SJSA1 (cell line): ENCODE measurements at regions not wholly inside any gene's neighbourhood (a gene's known extent, or its start where the extent isn't known, plus 50 kb on each side); places are given as distances from the start of the nearest gene placed in this dataset.

Experiments used
- DNase-seq, 2 experiments: peaks; one replicate each; pipeline ENCODE4 v3.0.0-alpha.2; 2015 to 2020; ENCODE audit warnings: low spot score in 2 of 2, low read depth in 1 of 2
- H3K27ac ChIP-seq: fragments of 250-450 bp; sonication (Bioruptor Pico); 2 replicates; pipeline ENCODE4 v1.5.1; 2020; ENCODE audit warnings: mild to moderate bottlenecking, moderate library complexity
- H3K27me3 ChIP-seq: fragments of 250-450 bp; sonication (Bioruptor Pico); replicated peaks from 2 replicates; pipeline ENCODE4 v1.5.1; 2020; ENCODE audit warnings: mild to moderate bottlenecking, moderate library complexity
- H3K36me3 ChIP-seq: fragments of 250-450 bp; sonication (Bioruptor Pico); 2 replicates; pipeline ENCODE4 v1.5.1; 2020; ENCODE audit warnings: mild to moderate bottlenecking
- H3K4me1 ChIP-seq: fragments of 250-450 bp; sonication (Bioruptor Pico); replicated peaks from 2 replicates; pipeline ENCODE4 v1.6.1; 2021; ENCODE audit warnings: mild to moderate bottlenecking
- H3K4me3 ChIP-seq: fragments of 250-450 bp; sonication (Bioruptor Pico); 2 replicates; pipeline ENCODE4 v1.5.1; 2020; ENCODE audit warnings: mild to moderate bottlenecking
- H3K9me3 ChIP-seq: fragments of 250-450 bp; sonication (Bioruptor Pico); replicated peaks from 2 replicates; pipeline ENCODE4 v1.5.1; 2020; ENCODE audit warnings: mild to moderate bottlenecking

GRCh38 chr15:98394546-98394945, 253.8 kb upstream of the IGF1R start:
- H3K27ac ChIP-seq, result no peak overlapping the region
- H3K9me3 ChIP-seq, result no peaks in the 10 kb centered on the region
- H3K36me3 ChIP-seq, result no peaks in the 10 kb centered on the region
- DNase-seq, result no peak
- H3K27me3 ChIP-seq, result peaks cover 4% of the 10 kb centered on the region
- H3K4me3 ChIP-seq, result no peak overlapping the region
- H3K4me1 ChIP-seq, result no peaks in the 10 kb centered on the region

- Histone ChIP-seq H3K9me3 (no peaks in the 10 kb centered on the region), H3K4me3 (no peak overlapping the region), H3K36me3 (no peaks in the 10 kb centered on the region), H3K27ac (no peak overlapping the region), H3K4me1 (no peaks in the 10 kb centered on the region), H3K27me3 (peaks cover 4% of the 10 kb centered on the region)
- DNase-seq, result no peak
Measured at GRCh38 chr15:98395974-98396610, 252.2 kb upstream of the IGF1R start.

DNA sequence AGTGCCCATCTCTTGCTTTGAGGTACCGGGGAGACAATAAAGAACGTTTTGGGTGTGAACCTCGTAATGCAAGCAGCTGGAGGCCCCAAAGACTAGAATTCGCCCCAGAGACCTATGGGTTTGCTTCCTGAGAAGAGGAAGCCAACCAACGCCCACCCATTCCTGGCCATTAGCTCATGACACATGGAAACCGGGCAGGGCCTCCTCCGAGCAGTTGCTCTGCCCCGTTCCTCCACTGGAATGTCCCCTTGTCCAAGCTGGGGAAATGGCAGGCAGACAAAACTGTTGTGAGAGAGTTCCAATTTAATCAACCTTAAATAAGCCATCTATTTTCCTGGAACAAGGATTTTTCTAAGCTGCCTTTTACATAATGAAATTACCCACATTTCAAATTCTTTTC, 250.9 kb upstream of the IGF1R start:
- Histone ChIP-seq H3K4me3 (no peak overlapping the region), H3K36me3 (no peaks in the 10 kb centered on the region), H3K4me1 (no peaks in the 10 kb centered on the region), H3K27ac (no peak overlapping the region), H3K9me3 (no peaks in the 10 kb centered on the region), H3K27me3 (peaks cover 4% of the 10 kb centered on the region)
- DNase-seq, result no peak

DNA sequence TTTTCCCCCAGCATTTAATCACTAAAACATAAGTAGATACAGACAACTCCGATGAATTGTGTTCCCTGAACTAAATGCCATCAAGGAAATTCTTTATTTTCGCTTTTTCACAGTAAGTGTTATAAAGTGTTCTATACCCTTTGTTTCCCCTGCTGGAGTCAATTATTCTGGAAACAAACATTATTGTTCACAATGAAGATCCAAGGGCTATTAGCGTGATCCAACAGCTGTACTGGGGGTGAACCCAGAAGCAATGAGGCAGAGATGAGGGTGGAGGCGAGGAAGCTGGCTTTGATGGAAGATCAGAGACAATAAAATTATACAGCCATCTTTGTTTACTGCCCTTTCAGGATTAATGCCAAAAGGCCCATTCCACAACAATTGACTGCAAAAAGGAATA, 250.3 kb upstream of the IGF1R start:
- H3K9me3 ChIP-seq, result no peaks in the 10 kb centered on the region
- no peak for DNase-seq
- no peak overlapping the region for H3K27ac ChIP-seq
- H3K27me3 ChIP-seq, result peaks cover 4% of the 10 kb centered on the region
- no peak overlapping the region for H3K4me3 ChIP-seq
- H3K36me3 ChIP-seq, result no peaks in the 10 kb centered on the region
- no peaks in the 10 kb centered on the region for H3K4me1 ChIP-seq

DNA sequence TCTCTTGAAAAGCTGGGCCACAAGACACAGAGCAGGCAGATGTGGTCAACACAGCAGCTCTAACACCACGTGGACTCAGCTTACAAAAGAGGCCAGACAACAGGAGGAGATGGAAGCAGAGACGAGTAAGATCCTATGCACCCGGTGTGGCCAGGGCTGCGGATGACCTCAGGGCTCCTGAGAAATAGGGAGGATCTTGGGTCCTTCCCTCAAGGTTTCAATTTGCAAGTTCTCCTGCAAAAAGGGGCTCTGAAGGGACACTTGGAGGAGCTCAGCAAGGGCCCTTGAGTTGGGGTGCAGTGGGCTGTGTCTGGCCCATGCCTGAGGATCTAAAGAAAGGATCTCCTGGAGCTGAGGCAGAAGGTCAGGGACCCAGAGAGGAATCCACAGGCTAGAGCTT, 249.5 kb upstream of the IGF1R start:
- H3K36me3 ChIP-seq, result no peaks in the 10 kb centered on the region
- DNase-seq, result no peak
- H3K27me3 ChIP-seq, result peaks cover 4% of the 10 kb centered on the region
- no peak overlapping the region for H3K4me3 ChIP-seq
- H3K9me3 ChIP-seq, result no peaks in the 10 kb centered on the region
- no peaks in the 10 kb centered on the region for H3K4me1 ChIP-seq
- H3K27ac ChIP-seq, result no peak overlapping the region

- H3K4me1 ChIP-seq, result no peaks in the 10 kb centered on the region
- H3K27ac ChIP-seq, result no peak overlapping the region
- H3K27me3 ChIP-seq, result peaks cover 4% of the 10 kb centered on the region; the same call in 1 of the 2 replicates
- H3K9me3 ChIP-seq, result no peaks in the 10 kb centered on the region
- H3K4me3 ChIP-seq, result no peak overlapping the region
- DNase-seq, result no peak
- H3K36me3 ChIP-seq, result no peaks in the 10 kb centered on the region
Measured at GRCh38 chr15:98400120-98400519, 248.2 kb upstream of the IGF1R start.

DNA sequence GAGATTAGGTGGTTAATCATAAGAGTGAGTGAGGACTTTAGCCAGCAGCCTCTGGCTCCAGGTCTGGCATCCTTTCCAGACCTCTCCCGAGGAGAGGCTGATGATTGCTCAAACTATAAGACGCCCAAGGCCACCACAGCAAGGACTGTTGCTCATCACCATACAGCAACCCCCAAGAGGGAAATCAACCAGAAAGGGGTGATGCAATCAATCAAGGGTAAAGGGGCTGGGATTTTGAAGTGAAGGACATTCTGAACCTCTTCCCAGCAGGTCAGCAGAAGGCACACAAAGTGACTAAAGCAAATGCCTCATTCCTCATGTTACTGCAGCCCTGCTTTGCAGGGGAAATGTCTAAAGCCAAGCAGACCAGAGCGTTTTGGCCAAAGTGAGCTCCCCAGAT, 247.3 kb upstream of the IGF1R start:
- H3K4me1 ChIP-seq, result no peaks in the 10 kb centered on the region
- no peaks in the 10 kb centered on the region for H3K9me3 ChIP-seq
- no peak overlapping the region for H3K4me3 ChIP-seq
- no peaks in the 10 kb centered on the region for H3K36me3 ChIP-seq
- H3K27me3 ChIP-seq, result peaks cover 4% of the 10 kb centered on the region; the same call in 1 of the 2 replicates
- no peak for DNase-seq
- H3K27ac ChIP-seq, result no peak overlapping the region

DNA sequence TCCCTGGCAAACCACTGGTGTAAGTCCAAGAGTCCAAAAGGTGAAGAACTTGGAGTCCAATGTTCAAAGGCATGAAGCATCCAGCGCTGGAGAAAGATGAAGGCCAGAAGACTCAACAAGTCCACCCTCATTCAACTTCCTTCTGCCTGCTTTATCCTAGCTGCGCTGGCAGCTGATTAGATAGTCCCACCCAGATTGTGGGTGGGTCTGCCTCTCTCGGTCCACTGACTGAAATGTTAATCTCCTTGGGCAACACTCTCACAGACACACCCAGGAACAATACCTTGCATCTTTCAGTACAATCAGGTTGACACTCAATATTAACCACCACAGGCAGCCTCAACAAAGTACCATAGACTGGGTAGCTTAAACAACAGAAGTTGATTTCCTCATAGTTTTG, 245.9 kb upstream of the IGF1R start:
- no peak overlapping the region for H3K27ac ChIP-seq
- H3K9me3 ChIP-seq, result no peaks in the 10 kb centered on the region
- H3K27me3 ChIP-seq, result no peaks in the 10 kb centered on the region
- DNase-seq, result no peak
- H3K36me3 ChIP-seq, result no peaks in the 10 kb centered on the region
- H3K4me1 ChIP-seq, result no peaks in the 10 kb centered on the region
- no peak overlapping the region for H3K4me3 ChIP-seq

GRCh38 chr15:98403169-98403568, 245.2 kb upstream of the IGF1R start:
- no peak overlapping the region for H3K27ac ChIP-seq
- H3K9me3 ChIP-seq, result no peaks in the 10 kb centered on the region
- DNase-seq, result no peak
- H3K27me3 ChIP-seq, result no peaks in the 10 kb centered on the region
- H3K4me1 ChIP-seq, result no peaks in the 10 kb centered on the region
- H3K36me3 ChIP-seq, result no peaks in the 10 kb centered on the region
- H3K4me3 ChIP-seq, result no peak overlapping the region

DNA sequence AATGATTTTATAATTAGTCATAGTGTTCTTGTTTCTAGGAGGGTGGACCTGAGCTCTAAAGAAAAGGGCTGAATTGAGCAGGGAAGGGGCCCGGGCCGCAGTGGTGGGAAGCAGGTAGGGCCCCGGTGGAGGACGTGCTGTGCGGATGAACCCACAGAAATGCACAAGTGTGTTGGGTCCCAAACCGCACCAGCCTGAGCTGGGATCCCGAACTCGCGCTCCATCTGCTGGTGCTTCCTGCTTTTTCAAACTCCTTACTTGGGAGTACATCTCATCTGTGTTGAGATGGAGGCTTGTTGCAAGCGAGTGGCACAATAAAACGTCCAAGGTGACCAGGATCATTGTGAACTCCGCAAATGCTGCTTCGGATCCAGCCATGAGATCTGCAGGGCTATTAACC, 244.8 kb upstream of the IGF1R start:
- no peak for DNase-seq
- Histone ChIP-seq H3K9me3 (no peaks in the 10 kb centered on the region), H3K36me3 (no peaks in the 10 kb centered on the region), H3K27me3 (no peaks in the 10 kb centered on the region), H3K4me1 (no peaks in the 10 kb centered on the region), H3K27ac (no peak overlapping the region), H3K4me3 (no peak overlapping the region)

- H3K4me1 ChIP-seq, result no peaks in the 10 kb centered on the region
- H3K27me3 ChIP-seq, result no peaks in the 10 kb centered on the region; the same call in 1 of the 2 replicates
- H3K4me3 ChIP-seq, result no peak overlapping the region
- no peak for DNase-seq
- no peak overlapping the region for H3K27ac ChIP-seq
- H3K36me3 ChIP-seq, result no peaks in the 10 kb centered on the region
- H3K9me3 ChIP-seq, result no peaks in the 10 kb centered on the region
Measured at GRCh38 chr15:98405013-98405412, 243.3 kb upstream of the IGF1R start.

DNA sequence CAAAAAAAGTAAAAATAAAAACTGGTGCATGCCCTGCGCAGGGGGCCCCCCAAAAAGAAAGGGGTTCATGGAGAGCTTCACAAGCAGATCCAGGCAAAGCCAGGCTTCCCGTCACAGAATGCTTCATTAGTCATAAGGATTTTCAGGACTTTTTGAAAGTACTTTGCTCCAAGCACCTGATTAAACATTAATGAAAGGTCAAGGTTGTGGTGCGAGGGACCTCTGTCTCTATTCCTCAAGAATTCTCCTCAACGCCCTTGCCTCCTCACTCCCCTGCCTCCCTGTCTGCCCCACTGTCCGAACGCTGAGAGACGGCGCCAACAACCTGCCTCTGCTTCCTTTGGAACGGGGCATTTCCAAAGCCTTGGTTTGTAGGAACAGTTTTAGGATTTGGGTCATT, 240.1 kb upstream of the IGF1R start:
- H3K9me3 ChIP-seq, result no peaks in the 10 kb centered on the region
- H3K4me1 ChIP-seq, result no peaks in the 10 kb centered on the region; the same call in 1 of the 2 replicates
- no peak for DNase-seq
- H3K36me3 ChIP-seq, result no peaks in the 10 kb centered on the region
- no peaks in the 10 kb centered on the region; the same call in 1 of the 2 replicates for H3K27me3 ChIP-seq
- H3K27ac ChIP-seq, result no peak overlapping the region
- H3K4me3 ChIP-seq, result no peak overlapping the region

- Histone ChIP-seq H3K27me3 (no peaks in the 10 kb centered on the region; the same call in 1 of the 2 replicates), H3K4me3 (no peak overlapping the region), H3K4me1 (no peaks in the 10 kb centered on the region; the same call in 1 of the 2 replicates), H3K36me3 (no peaks in the 10 kb centered on the region), H3K9me3 (no peaks in the 10 kb centered on the region), H3K27ac (no peak overlapping the region)
- no peak for DNase-seq
Measured at GRCh38 chr15:98410328-98410727, 238.0 kb upstream of the IGF1R start.

DNA sequence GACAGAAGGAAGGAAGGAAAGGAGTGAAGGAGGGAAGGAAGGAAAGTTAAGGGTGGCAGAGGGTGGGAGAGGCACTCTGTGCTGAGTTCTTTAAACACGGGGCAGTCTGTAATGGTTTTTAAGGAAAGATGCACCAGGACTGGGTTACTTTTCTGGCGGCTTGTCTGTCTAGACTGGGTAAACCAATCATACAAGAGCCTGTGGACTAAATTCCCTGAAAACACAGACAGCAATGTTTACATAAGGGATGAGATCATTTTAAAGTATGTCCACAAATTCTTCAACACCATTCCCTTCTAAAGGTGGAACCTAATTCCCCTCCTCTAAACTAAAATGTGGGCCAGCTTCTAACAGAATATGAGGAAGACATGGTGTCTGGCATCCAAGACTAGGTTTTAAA, 235.5 kb upstream of the IGF1R start:
- H3K27ac ChIP-seq, result no peak overlapping the region
- H3K4me3 ChIP-seq, result no peak overlapping the region
- no peaks in the 10 kb centered on the region; the same call in 1 of the 2 replicates for H3K27me3 ChIP-seq
- no peaks in the 10 kb centered on the region for H3K9me3 ChIP-seq
- no peaks in the 10 kb centered on the region; the same call in 1 of the 2 replicates for H3K4me1 ChIP-seq
- DNase-seq, result no peak
- H3K36me3 ChIP-seq, result no peaks in the 10 kb centered on the region
